HCT116 (cell line): ENCODE measurements at regions not wholly inside any gene's neighbourhood (a gene's known extent, or its start where the extent isn't known, plus 50 kb on each side); places are given as distances from the start of the nearest gene placed in this dataset.

Source experiments
- ATAC-seq: fragments of 200-7000 bp; cut with Tn5 transposase; 2 replicates; pipeline ENCODE4 v1.9.1; 2020; ENCODE audit warnings: mild to moderate bottlenecking, moderate library complexity
- BruUV-seq: library from RNA; stranded (reverse); fragments of 400-500 nt; replicated peaks from 2 replicates; lab custom pipeline; 2021; lab: Mats Ljungman, UMichigan
- CTCF ChIA-PET: fragments of 300-600 bp; sonication (Branson Sonifier 250); formaldehyde crosslinking; loops from one replicate; lab custom pipeline; 2021; ENCODE audit warnings: antibody characterized with exemption; lab: Charles Lee
- POLR2A ChIA-PET: fragments of 300-600, 350-600 bp; sonication (Branson Sonifier 250); formaldehyde crosslinking; loops from one replicate; lab custom pipeline; 2021; ENCODE audit warnings: antibody characterized with exemption; lab: Charles Lee
- RAD21 ChIA-PET, 2 experiments: fragments of 300-600 bp; sonication (Branson Sonifier 250); formaldehyde crosslinking; loops; one replicate each; lab custom pipeline; 2023; ENCODE audit warnings: low total read pairs in 2 of 2; ENCODE audit not compliant: uncharacterized antibody in 2 of 2, unreplicated experiment in 2 of 2, low non-redundant PET in 1 of 2; lab: Charles Lee
- DNase-seq: peaks from one replicate; pipeline ENCODE4 v3.0.0-alpha.2; 2010; ENCODE audit warnings: low read depth, low spot score
- H2AFZ ChIP-seq: fragments of 200-600 bp; shearing (Covaris generic), sonication (generic); 2 replicates; pipeline ENCODE4 v1.6.1; 2017; ENCODE audit warnings: low read depth, mixed run types, mixed read lengths, antibody characterized with exemption, low read length; ENCODE audit not compliant: poor library complexity, severe bottlenecking
- H3K27ac ChIP-seq: 2 replicates; pipeline ENCODE4 v1.5.1; 2012; ENCODE audit warnings: low read depth, low read length
- H3K27me3 ChIP-seq: fragments of 200-600 bp; sonication (generic); 2 replicates; pipeline ENCODE4 v1.6.1; 2016; ENCODE audit warnings: mixed run types, low read length, mixed read lengths; ENCODE audit not compliant: insufficient read depth
- H3K36me3 ChIP-seq, 2 experiments: fragments of 200-500 bp in 1 of 2; fragments of 200-600 bp in 1 of 2; sonication (Bioruptor generic) in 1 of 2; sonication (generic) in 1 of 2; 2 replicates each; pipeline versions ENCODE4 v1.5.1 to v1.6.1; 2014 to 2016; ENCODE audit warnings: low read length in 2 of 2, inconsistent platforms in 1 of 2, mixed read lengths in 1 of 2, mixed run types in 1 of 2; ENCODE audit not compliant: insufficient read depth in 2 of 2, control insufficient read depth in 1 of 2
- H3K4me1 ChIP-seq, 2 experiments: fragments of 200-600 bp in 1 of 2; sonication (generic) in 1 of 2; 2 replicates each; pipeline versions ENCODE4 v1.5.1 to v1.6.1; 2012 to 2017; ENCODE audit warnings: low read length in 2 of 2, inconsistent platforms in 1 of 2, mild to moderate bottlenecking in 1 of 2, mixed read lengths in 1 of 2, mixed run types in 1 of 2, moderate library complexity in 1 of 2; ENCODE audit not compliant: insufficient read depth in 2 of 2, control insufficient read depth in 1 of 2
- H3K4me2 ChIP-seq: fragments of 200-600 bp; sonication (generic); 2 replicates; pipeline ENCODE4 v1.6.1; 2017; ENCODE audit warnings: mixed run types, low read length, mixed read lengths
- H3K4me3 ChIP-seq, 2 experiments: fragments of 200-600 bp in 1 of 2; sonication (generic) in 1 of 2; replicated peaks in 1 of 2; 2 replicates each; pipeline ENCODE4 v1.5.1; 2011 to 2016; ENCODE audit warnings: low read length in 2 of 2, control low read depth in 1 of 2, low read depth in 1 of 2, mild to moderate bottlenecking in 1 of 2, mixed read lengths in 1 of 2, mixed run types in 1 of 2
- H3K79me2 ChIP-seq: fragments of 200-600 bp; sonication (generic); 2 replicates; pipeline ENCODE4 v1.6.1; 2017; ENCODE audit warnings: mild to moderate bottlenecking, mixed run types, low read length, moderate library complexity, mixed read lengths; ENCODE audit not compliant: insufficient read depth
- H3K9ac ChIP-seq: fragments of 200-600 bp; sonication (generic); 2 replicates; pipeline ENCODE4 v1.6.1; 2016; ENCODE audit warnings: low read length, mixed read lengths
- H3K9me2 ChIP-seq: fragments of 200-600 bp; sonication (generic), shearing (Covaris generic); 2 replicates; pipeline ENCODE4 v1.6.1; 2017; ENCODE audit warnings: mixed run types, mild to moderate bottlenecking, moderate library complexity; ENCODE audit not compliant: insufficient read depth
- H3K9me3 ChIP-seq, 2 experiments: fragments of 200-500 bp in 1 of 2; fragments of 200-600 bp in 1 of 2; sonication (Bioruptor generic) in 1 of 2; sonication (generic) in 1 of 2; 2 replicates each; pipeline ENCODE4 v1.6.1; 2014 to 2017; ENCODE audit warnings: low read length in 2 of 2, mixed read lengths in 2 of 2, inconsistent platforms in 1 of 2, low read depth in 1 of 2, mild to moderate bottlenecking in 1 of 2, mixed run types in 1 of 2, moderate library complexity in 1 of 2; ENCODE audit not compliant: control insufficient read depth in 1 of 2, insufficient read depth in 1 of 2
- H4K20me1 ChIP-seq: fragments of 200-600 bp; sonication (generic), shearing (Covaris generic); 2 replicates; pipeline ENCODE4 v1.6.1; 2017; ENCODE audit warnings: mixed run types, mild to moderate bottlenecking, moderate library complexity; ENCODE audit not compliant: insufficient read depth
- CEBPB ChIP-seq: IDR thresholded peaks from 2 replicates; pipeline ENCODE4 v1.6.1; 2012; ENCODE audit warnings: low read depth
- EGR1 ChIP-seq: IDR thresholded peaks from 2 replicates; pipeline ENCODE4 v1.6.1; 2012; ENCODE audit warnings: low read depth
- FOSL1 ChIP-seq: IDR thresholded peaks from 2 replicates; pipeline ENCODE4 v1.6.1; 2012; ENCODE audit warnings: low read depth
- JUND ChIP-seq: IDR thresholded peaks from 2 replicates; pipeline ENCODE4 v1.6.1; 2012
- POLR2AphosphoS5 ChIP-seq: IDR thresholded peaks from 2 replicates; pipeline ENCODE4 v1.6.1; 2011; ENCODE audit warnings: mild to moderate bottlenecking, low read depth, low read length, moderate library complexity
- RAD21 ChIP-seq: IDR thresholded peaks from 2 replicates; pipeline ENCODE4 v1.6.1; 2012; ENCODE audit warnings: low read depth, mild to moderate bottlenecking
- SIN3A ChIP-seq: IDR thresholded peaks from 2 replicates; pipeline ENCODE4 v1.6.1; 2012; ENCODE audit warnings: low read depth
- SP1 ChIP-seq: IDR thresholded peaks from 2 replicates; pipeline ENCODE4 v1.6.1; 2012; ENCODE audit warnings: low read depth
- SRF ChIP-seq: IDR thresholded peaks from 2 replicates; pipeline ENCODE4 v1.6.1; 2012; ENCODE audit warnings: low read depth
- TCF7L2 ChIP-seq: IDR thresholded peaks from 2 replicates; pipeline ENCODE4 v1.7.0; 2011; ENCODE audit warnings: borderline replicate concordance, inconsistent platforms; ENCODE audit not compliant: insufficient read depth, insufficient read length; ENCODE audit errors: extremely low read depth
- YY1 ChIP-seq: IDR thresholded peaks from 2 replicates; pipeline ENCODE4 v1.6.1; 2011; ENCODE audit warnings: low read length, low read depth, moderate library complexity, mild to moderate bottlenecking; ENCODE audit not compliant: insufficient replicate concordance; ENCODE audit errors: extremely low read depth
- ZFX ChIP-seq: fragments of 450-650 bp; IDR thresholded peaks from 2 replicates; pipeline ENCODE4 v1.6.1; 2017
- ZNF274 ChIP-seq: fragments of 200-500 bp; sonication (Bioruptor generic); IDR thresholded peaks from 2 replicates; pipeline ENCODE4 v1.6.1; 2014; ENCODE audit warnings: mild to moderate bottlenecking, low read depth, low read length, inconsistent platforms
- intact Hi-C: fragments of 100-400 bp; cut with micrococcal nuclease; formaldehyde crosslinking; loops from 2 replicates; pipeline ENCODE4 v1.10.0; 2022
- TF ChIP-seq, protein P1 (sequence below): IDR thresholded peaks from 2 replicates; pipeline ENCODE4 v1.6.1; 2012
- TF ChIP-seq, protein P2 (sequence below), 3 experiments: fragments of 200-600 bp in 1 of 3; sonication (generic) in 1 of 3; IDR thresholded peaks in 2 of 3; conservative IDR thresholded peaks in 1 of 3; 2 replicates each; pipeline ENCODE4 v1.5.1; 2012 to 2017; ENCODE audit warnings: low read depth in 2 of 3, low read length in 2 of 3, antibody characterized with exemption in 1 of 3, borderline replicate concordance in 1 of 3, control low read depth in 1 of 3, mild to moderate bottlenecking in 1 of 3, mixed read lengths in 1 of 3, mixed run types in 1 of 3, moderate library complexity in 1 of 3; ENCODE audit not compliant: insufficient read depth in 1 of 3
- TF ChIP-seq, protein P3 (sequence below): IDR thresholded peaks from 2 replicates; pipeline ENCODE4 v1.6.1; 2012; ENCODE audit warnings: low read depth

DNA sequence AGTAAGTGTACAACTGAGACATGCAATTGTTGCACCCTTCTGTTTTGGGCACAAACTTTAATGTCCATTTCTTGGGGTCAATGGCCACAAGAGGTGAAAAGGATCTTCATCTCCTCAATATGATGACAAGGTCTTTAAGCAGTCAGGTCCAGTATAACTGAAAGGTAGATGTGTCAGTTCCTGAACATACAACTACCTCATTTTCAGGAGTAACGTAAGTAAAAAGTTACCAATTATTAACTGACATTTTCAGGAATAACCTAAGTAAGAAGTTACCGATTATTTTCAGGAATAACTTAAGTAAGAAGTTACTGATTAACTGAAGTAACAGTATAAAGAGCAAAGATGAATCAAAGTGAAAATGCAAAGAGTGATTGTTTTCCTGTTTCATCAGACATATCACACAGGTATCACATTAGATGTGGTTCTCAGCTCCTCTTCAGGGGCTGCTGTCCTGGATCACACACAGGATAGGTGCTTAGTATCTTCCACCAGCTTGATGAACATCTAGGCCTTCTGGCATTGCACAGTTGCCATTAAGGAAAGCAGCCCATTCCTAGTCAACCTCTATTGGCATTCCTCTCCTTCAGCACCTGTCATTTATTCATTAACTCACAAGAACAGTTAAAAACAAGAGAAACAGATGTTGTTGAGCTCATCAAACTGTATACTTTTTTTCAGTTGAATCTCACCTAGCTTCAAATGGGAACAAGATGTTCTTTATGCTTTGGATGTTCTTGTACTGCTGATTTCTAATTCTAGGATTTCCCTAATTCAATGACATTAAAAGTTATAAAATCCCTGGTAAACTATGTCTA is 200.0 kb downstream of the FOXG1 start:
- Histone ChIP-seq H3K9ac (no peak overlapping the region), H3K4me3 (no peak overlapping the region), H3K4me1 (no peaks in the 10 kb centered on the region), H3K27me3 (no peaks in the 10 kb centered on the region), H3K27ac (no peak overlapping the region), H3K4me2 (no peak overlapping the region), H3K9me3 (peaks cover 8 to 28% of the 10 kb centered on the region in 2 experiments; a peak in 3 of 4 replicates), H4K20me1 (no peaks in the 10 kb centered on the region), H2AFZ (no peak overlapping the region), H3K9me2 (no peaks in the 10 kb centered on the region), H3K36me3 (no peaks in the 10 kb centered on the region), H3K79me2 (no peaks in the 10 kb centered on the region)
- BruUV-seq: no TSS peak
- intact Hi-C loops: no loop called here
- ATAC-seq: no peak
- TF ChIP-seq RAD21: no peak
- TF ChIP-seq, protein P1, sequence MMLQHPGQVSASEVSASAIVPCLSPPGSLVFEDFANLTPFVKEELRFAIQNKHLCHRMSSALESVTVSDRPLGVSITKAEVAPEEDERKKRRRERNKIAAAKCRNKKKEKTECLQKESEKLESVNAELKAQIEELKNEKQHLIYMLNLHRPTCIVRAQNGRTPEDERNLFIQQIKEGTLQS: no peak
- TF ChIP-seq JUND: no peak
- TF ChIP-seq YY1: no peak
- no peak for TF ChIP-seq SRF
- TF ChIP-seq, protein P2, sequence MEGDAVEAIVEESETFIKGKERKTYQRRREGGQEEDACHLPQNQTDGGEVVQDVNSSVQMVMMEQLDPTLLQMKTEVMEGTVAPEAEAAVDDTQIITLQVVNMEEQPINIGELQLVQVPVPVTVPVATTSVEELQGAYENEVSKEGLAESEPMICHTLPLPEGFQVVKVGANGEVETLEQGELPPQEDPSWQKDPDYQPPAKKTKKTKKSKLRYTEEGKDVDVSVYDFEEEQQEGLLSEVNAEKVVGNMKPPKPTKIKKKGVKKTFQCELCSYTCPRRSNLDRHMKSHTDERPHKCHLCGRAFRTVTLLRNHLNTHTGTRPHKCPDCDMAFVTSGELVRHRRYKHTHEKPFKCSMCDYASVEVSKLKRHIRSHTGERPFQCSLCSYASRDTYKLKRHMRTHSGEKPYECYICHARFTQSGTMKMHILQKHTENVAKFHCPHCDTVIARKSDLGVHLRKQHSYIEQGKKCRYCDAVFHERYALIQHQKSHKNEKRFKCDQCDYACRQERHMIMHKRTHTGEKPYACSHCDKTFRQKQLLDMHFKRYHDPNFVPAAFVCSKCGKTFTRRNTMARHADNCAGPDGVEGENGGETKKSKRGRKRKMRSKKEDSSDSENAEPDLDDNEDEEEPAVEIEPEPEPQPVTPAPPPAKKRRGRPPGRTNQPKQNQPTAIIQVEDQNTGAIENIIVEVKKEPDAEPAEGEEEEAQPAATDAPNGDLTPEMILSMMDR (IDR thresholded peaks at IDR 0.05 in 2 of 3, conservative IDR thresholded peaks at IDR 0.05 in 1 of 3; ENCODE audit: borderline replicate concordance in 1 of 3, insufficient read depth in 1 of 3, low read depth in 2 of 3, low read length in 2 of 3): no peak
- no peak for TF ChIP-seq CEBPB
- TF ChIP-seq, protein P3, sequence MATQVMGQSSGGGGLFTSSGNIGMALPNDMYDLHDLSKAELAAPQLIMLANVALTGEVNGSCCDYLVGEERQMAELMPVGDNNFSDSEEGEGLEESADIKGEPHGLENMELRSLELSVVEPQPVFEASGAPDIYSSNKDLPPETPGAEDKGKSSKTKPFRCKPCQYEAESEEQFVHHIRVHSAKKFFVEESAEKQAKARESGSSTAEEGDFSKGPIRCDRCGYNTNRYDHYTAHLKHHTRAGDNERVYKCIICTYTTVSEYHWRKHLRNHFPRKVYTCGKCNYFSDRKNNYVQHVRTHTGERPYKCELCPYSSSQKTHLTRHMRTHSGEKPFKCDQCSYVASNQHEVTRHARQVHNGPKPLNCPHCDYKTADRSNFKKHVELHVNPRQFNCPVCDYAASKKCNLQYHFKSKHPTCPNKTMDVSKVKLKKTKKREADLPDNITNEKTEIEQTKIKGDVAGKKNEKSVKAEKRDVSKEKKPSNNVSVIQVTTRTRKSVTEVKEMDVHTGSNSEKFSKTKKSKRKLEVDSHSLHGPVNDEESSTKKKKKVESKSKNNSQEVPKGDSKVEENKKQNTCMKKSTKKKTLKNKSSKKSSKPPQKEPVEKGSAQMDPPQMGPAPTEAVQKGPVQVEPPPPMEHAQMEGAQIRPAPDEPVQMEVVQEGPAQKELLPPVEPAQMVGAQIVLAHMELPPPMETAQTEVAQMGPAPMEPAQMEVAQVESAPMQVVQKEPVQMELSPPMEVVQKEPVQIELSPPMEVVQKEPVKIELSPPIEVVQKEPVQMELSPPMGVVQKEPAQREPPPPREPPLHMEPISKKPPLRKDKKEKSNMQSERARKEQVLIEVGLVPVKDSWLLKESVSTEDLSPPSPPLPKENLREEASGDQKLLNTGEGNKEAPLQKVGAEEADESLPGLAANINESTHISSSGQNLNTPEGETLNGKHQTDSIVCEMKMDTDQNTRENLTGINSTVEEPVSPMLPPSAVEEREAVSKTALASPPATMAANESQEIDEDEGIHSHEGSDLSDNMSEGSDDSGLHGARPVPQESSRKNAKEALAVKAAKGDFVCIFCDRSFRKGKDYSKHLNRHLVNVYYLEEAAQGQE: no peak
- no peak for TF ChIP-seq TCF7L2
- no peak for TF ChIP-seq POLR2AphosphoS5
- no peak for TF ChIP-seq ZNF274
- TF ChIP-seq SIN3A: no peak
- no peak for TF ChIP-seq ZFX
- TF ChIP-seq FOSL1: no peak
- no peak for TF ChIP-seq EGR1
- TF ChIP-seq SP1: no peak
- no peak for DNase-seq
- ChIA-PET RAD21 (no interaction called here), CTCF (no interaction called here), POLR2A (interaction anchor here (0.7 kb wide), 1 partner anchor 115 kb away, joined by 3 read pairs; no protein-coding TSS in a partner anchor)
